Upper lobe of right lung (tissue), 1 donor: ENCODE measurements at regions not wholly inside any gene's neighbourhood (a gene's known extent, or its start where the extent isn't known, plus 50 kb on each side); places are given as distances from the start of the nearest gene placed in this dataset.

Experiments
- ATAC-seq: fragments of 200-7000 bp; cut with Tn5 transposase; one replicate; pipeline ENCODE4 v1.9.1; 2020; ENCODE audit warnings: mild to moderate bottlenecking, moderate library complexity
- DNase-seq: peaks from one replicate; pipeline ENCODE4 v3.0.0-alpha.2; 2020
- H3K27ac ChIP-seq: fragments of 200-600 bp; one replicate; pipeline ENCODE4 v1.8.0; 2022
- H3K27me3 ChIP-seq: fragments of 200-600 bp; one replicate; pipeline ENCODE4 v1.8.0; 2022; ENCODE audit warnings: mild to moderate bottlenecking
- H3K36me3 ChIP-seq: fragments of 200-600 bp; one replicate; pipeline ENCODE4 v1.8.0; 2022
- H3K4me1 ChIP-seq: fragments of 200-600 bp; one replicate; pipeline ENCODE4 v1.8.0; 2022
- H3K4me3 ChIP-seq: fragments of 200-600 bp; one replicate; pipeline ENCODE4 v1.8.0; 2022; ENCODE audit warnings: mild to moderate bottlenecking
- H3K9me3 ChIP-seq: fragments of 200-600 bp; one replicate; pipeline ENCODE4 v1.8.0; 2022
- CTCF ChIP-seq: fragments of 200-600 bp; IDR thresholded peaks from one replicate; pipeline ENCODE4 v1.8.0; 2022; ENCODE audit warnings: antibody characterized with exemption
- intact Hi-C: fragments of 100-400 bp; cut with DNase I; formaldehyde crosslinking; loops from one replicate; pipeline ENCODE4 v1.11.0; 2022
- donor health status: DM: no; HTN: yes; CAD: no; lungs with severe emphysema.

- intact Hi-C loops: no loop called here
- H3K36me3 ChIP-seq: no peaks in the 10 kb centered on the region
- no peaks in the 10 kb centered on the region for H3K9me3 ChIP-seq
- H3K4me1 ChIP-seq: no peaks in the 10 kb centered on the region
- DNase-seq (no peak), ATAC-seq (no peak)
- H3K27me3 ChIP-seq: no peaks in the 10 kb centered on the region
- H3K27ac ChIP-seq: no peak overlapping the region
- TF ChIP-seq CTCF: no peak
- no peak overlapping the region for H3K4me3 ChIP-seq
These were observed 1025.3 kb upstream of the CNTNAP5 start for GRCh38 chr2:122999821-123000220.

DNA sequence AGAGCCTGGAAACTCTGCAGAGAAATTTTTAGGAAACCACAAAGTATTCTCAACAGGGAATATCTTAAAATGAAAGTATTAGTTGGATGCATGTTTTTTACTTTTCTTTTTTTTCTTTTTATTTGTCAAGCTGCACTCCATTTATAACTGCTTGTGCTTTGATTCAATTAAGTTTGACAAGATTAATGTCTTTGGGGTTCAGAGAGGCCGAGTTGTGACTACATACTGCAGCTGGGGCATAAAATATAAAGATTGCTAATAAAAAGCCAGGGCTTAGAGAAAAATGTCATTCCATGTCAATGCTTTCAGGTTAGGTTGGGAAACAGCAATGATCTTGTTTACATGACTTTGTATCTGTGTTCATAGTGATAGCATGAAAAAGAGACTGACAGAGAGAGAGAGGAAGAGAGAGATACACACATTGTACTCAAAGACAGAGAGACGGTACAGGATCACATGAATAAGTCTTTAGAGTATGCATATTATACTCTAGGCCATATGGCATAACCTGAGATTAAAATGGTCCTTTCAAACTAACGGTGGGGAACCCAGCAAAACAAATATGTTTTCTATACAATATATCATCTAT lies 1022.3 kb upstream of the CNTNAP5 start:
- intact Hi-C loops: no loop called here
- no peak for ATAC-seq
- no peak for DNase-seq
- no peaks in the 10 kb centered on the region for H3K27me3 ChIP-seq
- no peaks in the 10 kb centered on the region for H3K9me3 ChIP-seq
- no peak overlapping the region for H3K27ac ChIP-seq
- no peaks in the 10 kb centered on the region for H3K4me1 ChIP-seq
- TF ChIP-seq CTCF: no peak
- H3K4me3 ChIP-seq: no peak overlapping the region
- H3K36me3 ChIP-seq: no peaks in the 10 kb centered on the region

GRCh38 chr2:123015186-123015585 lies 1009.9 kb upstream of the CNTNAP5 start:
- ATAC-seq: no peak
- Histone ChIP-seq H3K4me3 (no peak overlapping the region), H3K36me3 (no peaks in the 10 kb centered on the region), H3K9me3 (no peaks in the 10 kb centered on the region), H3K27ac (no peak overlapping the region), H3K27me3 (no peaks in the 10 kb centered on the region), H3K4me1 (no peaks in the 10 kb centered on the region)
- TF ChIP-seq CTCF: no peak
- intact Hi-C loops: no loop called here
- DNase-seq: no peak

DNA sequence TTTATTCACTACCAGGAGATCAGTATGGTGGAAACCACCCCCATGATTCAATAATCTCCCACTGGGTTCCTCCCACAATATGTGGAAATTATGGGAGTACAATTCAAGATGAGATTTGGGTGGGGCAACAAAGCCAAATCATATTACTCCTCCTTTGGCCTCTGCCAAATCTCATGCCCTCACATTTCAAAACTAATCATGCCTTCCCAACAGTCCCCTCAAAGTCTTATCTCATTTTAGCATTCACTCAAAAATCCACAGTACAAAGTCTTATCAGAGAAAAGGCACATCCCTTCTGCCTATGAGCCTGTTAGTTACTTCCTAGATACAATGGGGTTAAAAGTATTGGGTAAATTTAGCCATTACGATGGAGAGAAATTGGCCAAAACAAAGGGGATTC lies 989.5 kb upstream of the CNTNAP5 start:
- Histone ChIP-seq H3K27ac (no peak overlapping the region), H3K9me3 (peaks cover 7% of the 10 kb centered on the region), H3K36me3 (no peaks in the 10 kb centered on the region), H3K27me3 (no peaks in the 10 kb centered on the region), H3K4me1 (no peaks in the 10 kb centered on the region), H3K4me3 (no peak overlapping the region)
- no peak for TF ChIP-seq CTCF
- ATAC-seq: no peak
- intact Hi-C loops: no loop called here
- DNase-seq: no peak

GRCh38 chr2:123036300-123036699 lies 988.8 kb upstream of the CNTNAP5 start:
- no peak for ATAC-seq
- Histone ChIP-seq H3K4me3 (no peak overlapping the region), H3K9me3 (peaks cover 7% of the 10 kb centered on the region), H3K4me1 (no peaks in the 10 kb centered on the region), H3K27ac (no peak overlapping the region), H3K27me3 (no peaks in the 10 kb centered on the region), H3K36me3 (no peaks in the 10 kb centered on the region)
- intact Hi-C loops: no loop called here
- no peak for TF ChIP-seq CTCF
- no peak for DNase-seq

DNA sequence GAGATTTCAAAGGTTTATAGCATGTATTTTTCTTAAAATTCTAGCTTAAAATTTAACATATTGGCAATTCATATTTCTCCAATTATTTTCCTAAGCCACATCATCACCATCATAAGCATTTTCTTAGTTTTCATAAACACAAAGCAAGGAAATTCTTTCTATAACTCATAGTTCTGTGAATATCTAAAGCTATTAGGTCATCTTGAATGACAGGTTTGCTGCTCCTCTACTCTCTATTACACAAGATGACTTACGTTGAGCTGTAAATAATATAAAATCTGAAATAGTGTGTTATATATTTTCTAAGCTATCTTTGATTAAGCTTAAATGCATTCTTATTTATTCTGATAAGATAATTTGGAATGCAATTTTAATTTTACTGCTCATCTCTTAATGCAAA lies 984.6 kb upstream of the CNTNAP5 start:
- H3K36me3 ChIP-seq: no peaks in the 10 kb centered on the region
- no peak overlapping the region for H3K27ac ChIP-seq
- H3K4me3 ChIP-seq: no peak overlapping the region
- H3K9me3 ChIP-seq: peaks cover 7% of the 10 kb centered on the region
- DNase-seq (no peak), ATAC-seq (no peak)
- intact Hi-C loops: no loop called here
- TF ChIP-seq CTCF: no peak
- H3K4me1 ChIP-seq: no peaks in the 10 kb centered on the region
- H3K27me3 ChIP-seq: no peaks in the 10 kb centered on the region
